Coronary artery (tissue), 2 donors: ENCODE measurements at regions not wholly inside any gene's neighbourhood (a gene's known extent, or its start where the extent isn't known, plus 50 kb on each side); places are given as distances from the start of the nearest gene placed in this dataset.

Source experiments
- DNase-seq: peaks from one replicate; pipeline ENCODE4 v3.0.0-alpha.2; 2017; ENCODE audit warnings: low spot score
- H3K27ac ChIP-seq, 2 donors: fragments of 200-600 bp; sonication (generic); one replicate each; pipeline ENCODE4 v1.5.1; 2016 to 2019
- H3K4me3 ChIP-seq: fragments of 200-600 bp; sonication (generic); 2 replicates; pipeline ENCODE4 v1.5.1; 2016; ENCODE audit warnings: mild to moderate bottlenecking, moderate library complexity
- CTCF ChIP-seq: fragments of 200-600 bp; sonication (generic); IDR thresholded peaks from one replicate; pipeline ENCODE4 v1.5.1; 2019; ENCODE audit warnings: antibody characterized with exemption

GRCh38 chr6:169865346-169866139 lies 114.1 kb downstream of the ERMARD start:
- H3K4me3 ChIP-seq: no peak overlapping the region
- no peak for TF ChIP-seq CTCF
- H3K27ac ChIP-seq: no peak overlapping the region
- DNase-seq: peak; percentile 57

- Histone ChIP-seq H3K27ac (no peak overlapping the region), H3K4me3 (no peak overlapping the region)
- TF ChIP-seq CTCF: no peak
- peak; percentile 58 for DNase-seq
Measured at GRCh38 chr6:169864148-169865020, 113.0 kb downstream of the ERMARD start.

- Histone ChIP-seq H3K27ac (no peak overlapping the region), H3K4me3 (no peak overlapping the region)
- no peak for TF ChIP-seq CTCF
- DNase-seq: no peak
Measured at GRCh38 chr6:169863710-169864109, 112.3 kb downstream of the ERMARD start.

GRCh38 chr6:169862892-169863525 lies 111.6 kb downstream of the ERMARD start:
- Histone ChIP-seq H3K27ac (no peak overlapping the region), H3K4me3 (no peak overlapping the region)
- TF ChIP-seq CTCF: no peak
- DNase-seq: peak; percentile 52

GRCh38 chr6:169862043-169862891 lies 110.8 kb downstream of the ERMARD start:
- TF ChIP-seq CTCF: no peak
- peak; percentile 55 for DNase-seq
- Histone ChIP-seq H3K4me3 (no peak overlapping the region), H3K27ac (no peak overlapping the region)

GRCh38 chr6:169861431-169862042 lies 110.1 kb downstream of the ERMARD start:
- no peak overlapping the region for H3K27ac ChIP-seq
- DNase-seq: peak; percentile 45
- no peak overlapping the region for H3K4me3 ChIP-seq
- no peak for TF ChIP-seq CTCF
